ENCODE measurements at regions not wholly inside any gene's neighbourhood (a gene's known extent, or its start where the extent isn't known, plus 50 kb on each side); places are given as distances from the start of the nearest gene placed in this dataset.

DNA sequence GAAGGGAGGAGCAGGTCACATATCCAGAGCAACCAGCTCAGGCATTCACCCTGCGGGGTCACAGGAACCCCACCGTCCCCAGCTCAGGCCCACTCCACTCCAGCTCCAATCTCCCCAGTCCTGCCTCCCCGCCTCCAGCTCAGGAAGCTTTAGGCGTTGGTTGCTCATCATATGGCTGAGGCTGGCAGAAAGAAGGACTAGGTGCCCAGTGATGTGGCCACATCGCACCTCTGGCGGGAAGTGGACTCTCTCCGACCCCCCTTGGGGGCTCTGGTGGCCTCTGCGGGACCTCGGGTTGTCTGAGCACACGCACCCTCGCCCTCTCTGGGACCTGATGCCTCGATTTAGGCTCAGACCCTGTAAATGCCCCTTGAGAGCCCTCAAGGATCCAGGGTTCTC is 187.7 kb downstream of the ZFP36L2 start:
- RAD21 ChIA-PET (ENCODE audit: unreplicated experiment): no interaction called here
- Histone ChIP-seq H3K9ac (ENCODE audit: control insufficient read depth, insufficient read depth, low read length) (no peak overlapping the region), H4K20me1 (ENCODE audit: control insufficient read depth, insufficient read depth) (no peaks in the 10 kb centered on the region), H3K27ac (ENCODE audit: control insufficient read depth, insufficient read depth) (no peak overlapping the region), H3K4me1 (ENCODE audit: control insufficient read depth, insufficient read depth, low read length) (no peaks in the 10 kb centered on the region), H3K9me3 (replicated peaks; ENCODE audit: control insufficient read depth, insufficient read depth, low read length) (no peaks in the 10 kb centered on the region), H3K36me3 (ENCODE audit: control insufficient read depth in 2 of 2, insufficient read depth in 2 of 2, low read length in 1 of 2) (no peaks in the 10 kb centered on the region), H3K4me3 (no peak overlapping the region), H3K4me2 (ENCODE audit: control insufficient read depth, insufficient read depth) (no peak overlapping the region), H3K27me3 (replicated peaks in 1 of 2; ENCODE audit: control insufficient read depth in 2 of 2, insufficient read depth in 2 of 2, low read length in 1 of 2) (no peaks in the 10 kb centered on the region), H3K79me2 (ENCODE audit: control insufficient read depth, insufficient read depth, low read length) (no peaks in the 10 kb centered on the region), H2AFZ (ENCODE audit: control insufficient read depth, low read depth, low read length) (no peak overlapping the region)
- BruUV-seq (replicated peaks): no TSS peak
- no peak for ATAC-seq
- CTCF ChIA-PET: no interaction called here
- POLR2A ChIA-PET: interaction anchor here (0.6 kb wide), 1 partner anchor 554 kb away, joined by 3 read pairs; no protein-coding TSS in a partner anchor
- in situ Hi-C loops (cut with MboI) (no loop called here), intact Hi-C loops (cut with micrococcal nuclease; ENCODE audit: unreplicated experiment) (no loop called here)
- SMC1A ChIA-PET (ENCODE audit: uncharacterized antibody, unreplicated experiment): no interaction called here
- no peak for DNase-seq (ENCODE audit: low read depth, low spot score)
- TF ChIP-seq IKZF2 (IDR thresholded peaks at IDR 0.05): no peak
- TF ChIP-seq, protein P1, sequence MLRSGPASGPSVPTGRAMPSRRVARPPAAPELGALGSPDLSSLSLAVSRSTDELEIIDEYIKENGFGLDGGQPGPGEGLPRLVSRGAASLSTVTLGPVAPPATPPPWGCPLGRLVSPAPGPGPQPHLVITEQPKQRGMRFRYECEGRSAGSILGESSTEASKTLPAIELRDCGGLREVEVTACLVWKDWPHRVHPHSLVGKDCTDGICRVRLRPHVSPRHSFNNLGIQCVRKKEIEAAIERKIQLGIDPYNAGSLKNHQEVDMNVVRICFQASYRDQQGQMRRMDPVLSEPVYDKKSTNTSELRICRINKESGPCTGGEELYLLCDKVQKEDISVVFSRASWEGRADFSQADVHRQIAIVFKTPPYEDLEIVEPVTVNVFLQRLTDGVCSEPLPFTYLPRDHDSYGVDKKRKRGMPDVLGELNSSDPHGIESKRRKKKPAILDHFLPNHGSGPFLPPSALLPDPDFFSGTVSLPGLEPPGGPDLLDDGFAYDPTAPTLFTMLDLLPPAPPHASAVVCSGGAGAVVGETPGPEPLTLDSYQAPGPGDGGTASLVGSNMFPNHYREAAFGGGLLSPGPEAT (IDR thresholded peaks at IDR 0.05; ENCODE audit: low read depth): no peak
- TF ChIP-seq ZNF274 (IDR thresholded peaks at IDR 0.05; ENCODE audit: insufficient read depth, insufficient read length): no peak
- TF ChIP-seq STAT1 (conservative IDR thresholded peaks at IDR 0.05): no peak
- TF ChIP-seq ZNF207 (IDR thresholded peaks at IDR 0.05; ENCODE audit: borderline replicate concordance): no peak
- TF ChIP-seq SUPT20H (IDR thresholded peaks at IDR 0.05; ENCODE audit: borderline replicate concordance, control insufficient read depth, low read depth, low read length): no peak
- TF ChIP-seq SREBF1 (IDR thresholded peaks at IDR 0.05; ENCODE audit: low read length): no peak
- TF ChIP-seq SMAD5 (IDR thresholded peaks at IDR 0.05; ENCODE audit: low read depth): no peak
- no peak for TF ChIP-seq WRNIP1 (IDR thresholded peaks at IDR 0.05; ENCODE audit: borderline replicate concordance, low read depth, low read length)
- no peak for TF ChIP-seq RAD21 (IDR thresholded peaks at IDR 0.05; ENCODE audit: insufficient read depth, low read depth, low read length)
- no peak for TF ChIP-seq RAD51 (IDR thresholded peaks at IDR 0.05)
- no peak for TF ChIP-seq TCF12 (IDR thresholded peaks at IDR 0.05; ENCODE audit: low read depth, low read length)
- TF ChIP-seq, protein P2, sequence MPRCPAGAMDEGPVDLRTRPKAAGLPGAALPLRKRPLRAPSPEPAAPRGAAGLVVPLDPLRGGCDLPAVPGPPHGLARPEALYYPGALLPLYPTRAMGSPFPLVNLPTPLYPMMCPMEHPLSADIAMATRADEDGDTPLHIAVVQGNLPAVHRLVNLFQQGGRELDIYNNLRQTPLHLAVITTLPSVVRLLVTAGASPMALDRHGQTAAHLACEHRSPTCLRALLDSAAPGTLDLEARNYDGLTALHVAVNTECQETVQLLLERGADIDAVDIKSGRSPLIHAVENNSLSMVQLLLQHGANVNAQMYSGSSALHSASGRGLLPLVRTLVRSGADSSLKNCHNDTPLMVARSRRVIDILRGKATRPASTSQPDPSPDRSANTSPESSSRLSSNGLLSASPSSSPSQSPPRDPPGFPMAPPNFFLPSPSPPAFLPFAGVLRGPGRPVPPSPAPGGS (IDR thresholded peaks at IDR 0.05; ENCODE audit: borderline replicate concordance, insufficient read depth, low read depth, low read length, poor library complexity, severe bottlenecking): no peak
- TF ChIP-seq EED (IDR thresholded peaks at IDR 0.05; ENCODE audit: low read depth): no peak
- TF ChIP-seq, protein P3, sequence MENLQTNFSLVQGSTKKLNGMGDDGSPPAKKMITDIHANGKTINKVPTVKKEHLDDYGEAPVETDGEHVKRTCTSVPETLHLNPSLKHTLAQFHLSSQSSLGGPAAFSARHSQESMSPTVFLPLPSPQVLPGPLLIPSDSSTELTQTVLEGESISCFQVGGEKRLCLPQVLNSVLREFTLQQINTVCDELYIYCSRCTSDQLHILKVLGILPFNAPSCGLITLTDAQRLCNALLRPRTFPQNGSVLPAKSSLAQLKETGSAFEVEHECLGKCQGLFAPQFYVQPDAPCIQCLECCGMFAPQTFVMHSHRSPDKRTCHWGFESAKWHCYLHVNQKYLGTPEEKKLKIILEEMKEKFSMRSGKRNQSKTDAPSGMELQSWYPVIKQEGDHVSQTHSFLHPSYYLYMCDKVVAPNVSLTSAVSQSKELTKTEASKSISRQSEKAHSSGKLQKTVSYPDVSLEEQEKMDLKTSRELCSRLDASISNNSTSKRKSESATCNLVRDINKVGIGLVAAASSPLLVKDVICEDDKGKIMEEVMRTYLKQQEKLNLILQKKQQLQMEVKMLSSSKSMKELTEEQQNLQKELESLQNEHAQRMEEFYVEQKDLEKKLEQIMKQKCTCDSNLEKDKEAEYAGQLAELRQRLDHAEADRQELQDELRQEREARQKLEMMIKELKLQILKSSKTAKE (IDR thresholded peaks at IDR 0.05; ENCODE audit: low read depth, poor library complexity, severe bottlenecking): no peak
- TF ChIP-seq SUZ12 (IDR thresholded peaks at IDR 0.05; ENCODE audit: unreplicated experiment): no peak
- TF ChIP-seq MYC (IDR thresholded peaks at IDR 0.05; ENCODE audit: insufficient read depth, insufficient read length, insufficient replicate concordance, low read length, severe bottlenecking): no peak
- no peak for TF ChIP-seq HDGF (IDR thresholded peaks at IDR 0.05)
- no peak for TF ChIP-seq POLR2AphosphoS2 (IDR thresholded peaks at IDR 0.05; ENCODE audit: low read depth, low read length)
- no peak for FAIRE-seq
- 38% methylated on average over 12 of the region's 12 CpGs for WGBS (ENCODE audit: insufficient coverage, insufficient replicate concordance, low lambda C conversion rate, missing lambda C conversion rate)
